ENCODE measurements at regions not wholly inside any gene's neighbourhood (a gene's known extent, or its start where the extent isn't known, plus 50 kb on each side); places are given as distances from the start of the nearest gene placed in this dataset.
"Not testable (repeated sequence)": the region's sequence is repeated elsewhere in the genome, so short reads cannot be mapped to it uniquely, and the experiment has no call there.

- no peak for DNase-seq (ENCODE audit: low spot score)
Observed at GRCh38 chr3:181609030-181609767, 102.5 kb upstream of the SOX2 start.

GRCh38 chr3:181604267-181604666 lies 107.5 kb upstream of the SOX2 start:
- no peak for DNase-seq (ENCODE audit: low spot score)

DNA sequence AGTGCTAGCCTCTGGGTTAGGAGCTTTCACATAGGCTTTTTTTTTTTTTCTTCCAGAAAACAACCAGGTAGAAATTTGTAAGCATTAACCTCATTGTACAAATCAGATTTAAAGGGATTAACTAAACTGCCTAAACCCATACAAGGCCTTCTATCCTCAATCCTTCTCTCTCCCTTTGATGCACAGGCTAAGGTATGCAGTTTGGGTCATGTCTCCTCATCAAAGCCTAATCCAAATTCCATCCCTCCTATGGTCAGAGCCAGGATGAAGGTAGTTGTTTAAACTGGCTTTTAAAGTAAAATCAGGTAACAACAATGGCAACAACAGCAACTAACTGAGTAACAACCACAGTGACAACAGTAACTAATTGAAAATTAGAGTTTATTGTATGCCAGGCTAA lies 115.6 kb upstream of the SOX2 start:
- no peak for DNase-seq (ENCODE audit: low spot score)

DNA sequence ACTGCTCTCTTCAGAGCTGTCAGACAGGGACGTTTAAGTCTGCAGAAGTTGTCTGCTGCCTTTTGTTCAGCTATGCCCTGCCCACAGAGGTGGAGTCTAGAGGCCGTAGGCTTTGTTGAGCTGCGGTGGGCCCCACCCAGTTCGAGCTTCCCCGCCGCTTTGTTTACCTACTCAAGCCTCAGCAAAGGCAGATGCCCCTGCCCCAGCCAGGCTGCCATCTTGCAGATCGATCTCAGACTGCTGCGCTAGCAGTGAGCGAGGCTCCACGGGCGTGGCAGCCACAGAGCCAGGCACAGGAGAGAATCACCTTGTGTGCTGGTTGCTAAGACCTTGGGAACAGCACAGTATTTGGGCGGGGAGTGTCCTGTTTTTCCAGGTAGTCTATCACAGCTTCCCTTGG lies 120.8 kb upstream of the SOX2 start:
- not testable (repeated sequence) for DNase-seq (ENCODE audit: low spot score)

DNA sequence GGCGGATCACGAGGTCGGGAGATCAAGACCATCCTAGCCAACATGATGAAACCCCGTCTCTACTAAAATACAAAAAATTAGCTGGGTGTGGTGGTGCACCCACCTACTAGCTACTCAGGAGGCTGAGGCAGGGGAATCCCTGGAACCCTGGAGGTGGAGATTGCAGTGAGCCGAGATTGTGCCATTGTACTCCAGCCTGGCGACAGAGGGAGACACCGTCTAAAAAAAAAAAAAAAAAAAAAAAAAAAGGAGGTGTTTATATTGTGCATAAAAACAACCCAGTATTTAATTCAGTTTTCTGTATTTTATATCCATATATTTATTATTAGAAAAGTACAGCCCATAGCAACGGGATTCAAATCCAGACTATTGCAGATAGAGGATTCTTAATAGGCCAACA lies 129.1 kb upstream of the SOX2 start:
- no peak for DNase-seq (ENCODE audit: low spot score)

GRCh38 chr3:181581656-181582055 lies 130.1 kb upstream of the SOX2 start:
- DNase-seq (ENCODE audit: low spot score) = no peak

GRCh38 chr3:181578743-181579142 lies 133.0 kb upstream of the SOX2 start:
- DNase-seq (ENCODE audit: low spot score) = no peak

DNA sequence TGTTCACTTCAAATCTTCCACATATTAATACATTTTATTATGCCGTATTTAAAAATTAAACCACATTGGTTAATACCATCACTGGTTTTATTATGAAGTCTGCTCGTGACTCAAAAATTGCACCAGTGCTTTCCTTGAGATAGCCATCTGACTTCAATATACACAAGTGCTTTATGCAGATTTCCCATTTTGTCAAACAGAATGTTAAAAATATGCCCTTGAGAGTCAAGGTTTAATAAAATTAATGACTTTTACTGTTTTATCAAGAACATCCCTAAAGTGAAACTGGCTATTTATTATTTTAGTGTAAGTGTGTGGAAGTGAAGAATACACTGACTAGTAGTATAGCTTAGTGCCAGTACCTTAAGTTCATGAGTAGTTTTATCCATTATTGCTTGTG lies 139.3 kb upstream of the SOX2 start:
- DNase-seq (ENCODE audit: low spot score) = no peak

DNA sequence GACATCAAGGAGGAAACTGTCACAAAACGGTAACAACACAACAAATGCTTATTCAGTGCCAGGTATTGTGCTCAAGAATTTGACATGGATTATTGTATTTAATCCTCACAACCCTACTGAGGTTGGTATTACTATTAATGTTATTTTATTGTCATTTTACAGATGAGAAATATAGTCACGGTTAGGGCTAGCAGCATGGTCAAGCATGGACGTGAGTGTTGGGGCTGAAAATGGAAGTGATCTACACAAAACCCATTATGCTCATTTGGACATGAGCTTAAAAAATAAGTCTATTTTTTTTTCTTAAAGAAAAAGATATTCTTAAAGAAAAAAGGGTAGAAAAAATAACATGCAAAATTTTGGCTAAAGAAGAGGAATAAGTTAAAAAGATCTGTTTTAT lies 141.3 kb upstream of the SOX2 start:
- DNase-seq (ENCODE audit: low spot score) = no peak

DNA sequence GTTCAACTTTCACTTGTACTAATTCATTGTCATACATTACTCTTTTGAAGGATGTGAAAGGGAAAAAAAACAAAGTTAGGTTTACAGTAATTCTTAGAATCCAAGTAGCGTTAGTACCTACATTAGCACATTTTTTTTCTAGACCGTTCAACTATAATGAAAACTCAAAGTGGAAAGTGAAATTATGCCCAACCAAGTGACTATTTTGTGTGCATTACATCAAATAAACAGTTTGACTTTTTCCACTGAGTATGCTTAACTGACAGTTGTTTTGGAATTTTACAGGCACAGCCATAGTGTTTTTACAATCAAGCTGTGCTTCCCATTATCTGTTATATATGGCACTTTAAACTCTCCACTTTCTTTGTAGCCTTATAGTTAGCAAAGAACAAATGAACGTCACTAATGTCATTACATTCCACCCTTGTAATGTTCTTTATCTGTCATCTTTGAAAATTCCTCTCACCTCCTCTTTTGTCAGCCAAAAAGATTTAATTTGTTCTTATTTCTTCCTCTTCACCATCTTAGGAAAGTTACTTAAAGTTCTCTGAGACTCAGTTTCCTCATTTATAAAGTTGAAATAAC lies 142.3 kb upstream of the SOX2 start:
- no peak for DNase-seq (ENCODE audit: low spot score)

DNA sequence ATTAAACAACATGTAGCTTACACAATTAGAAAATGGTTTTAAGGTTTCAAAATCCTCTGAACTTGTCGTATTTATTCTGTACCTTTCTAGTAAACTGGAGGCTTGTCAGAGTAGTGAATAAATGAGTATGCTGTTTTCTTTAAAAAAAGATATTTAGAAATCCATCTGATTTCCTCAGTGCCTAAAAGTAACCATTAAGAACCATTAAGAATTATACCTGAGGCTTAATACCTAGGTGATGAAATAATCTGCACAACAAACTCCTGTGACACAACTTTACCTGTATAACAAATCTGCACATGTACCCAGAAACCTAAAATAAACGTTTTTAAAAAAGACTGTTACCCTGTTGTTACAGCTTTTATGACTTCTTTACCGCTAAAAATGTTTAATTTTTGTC lies 143.0 kb upstream of the SOX2 start:
- DNase-seq (ENCODE audit: low spot score) = no peak

GRCh38 chr3:181568248-181568647 lies 143.5 kb upstream of the SOX2 start:
- no peak for DNase-seq (ENCODE audit: low spot score)

- DNase-seq (ENCODE audit: low spot score) = no peak
Observed at GRCh38 chr3:181567311-181568075, 144.2 kb upstream of the SOX2 start.

- no peak for DNase-seq (ENCODE audit: low spot score)
Observed at GRCh38 chr3:181565416-181565815, 146.3 kb upstream of the SOX2 start.

DNA sequence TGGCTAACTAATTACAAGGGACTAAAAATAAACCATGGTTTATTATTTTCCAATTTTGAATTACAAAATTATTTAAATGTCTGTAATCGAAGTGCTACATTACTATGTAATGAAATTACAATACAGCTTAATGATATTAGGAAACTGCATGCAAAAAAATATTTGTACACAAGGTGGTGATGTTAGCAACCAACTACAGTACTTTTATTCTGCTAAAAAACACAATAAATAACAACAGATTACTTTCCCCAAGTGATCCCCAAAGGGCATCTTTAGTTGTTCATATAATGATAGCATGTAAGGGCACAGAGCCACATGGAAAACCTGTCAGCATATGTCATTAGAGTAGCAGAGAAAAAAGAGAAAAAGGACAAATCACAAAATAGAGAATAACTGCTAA lies 147.5 kb upstream of the SOX2 start:
- no peak for DNase-seq (ENCODE audit: low spot score)

DNA sequence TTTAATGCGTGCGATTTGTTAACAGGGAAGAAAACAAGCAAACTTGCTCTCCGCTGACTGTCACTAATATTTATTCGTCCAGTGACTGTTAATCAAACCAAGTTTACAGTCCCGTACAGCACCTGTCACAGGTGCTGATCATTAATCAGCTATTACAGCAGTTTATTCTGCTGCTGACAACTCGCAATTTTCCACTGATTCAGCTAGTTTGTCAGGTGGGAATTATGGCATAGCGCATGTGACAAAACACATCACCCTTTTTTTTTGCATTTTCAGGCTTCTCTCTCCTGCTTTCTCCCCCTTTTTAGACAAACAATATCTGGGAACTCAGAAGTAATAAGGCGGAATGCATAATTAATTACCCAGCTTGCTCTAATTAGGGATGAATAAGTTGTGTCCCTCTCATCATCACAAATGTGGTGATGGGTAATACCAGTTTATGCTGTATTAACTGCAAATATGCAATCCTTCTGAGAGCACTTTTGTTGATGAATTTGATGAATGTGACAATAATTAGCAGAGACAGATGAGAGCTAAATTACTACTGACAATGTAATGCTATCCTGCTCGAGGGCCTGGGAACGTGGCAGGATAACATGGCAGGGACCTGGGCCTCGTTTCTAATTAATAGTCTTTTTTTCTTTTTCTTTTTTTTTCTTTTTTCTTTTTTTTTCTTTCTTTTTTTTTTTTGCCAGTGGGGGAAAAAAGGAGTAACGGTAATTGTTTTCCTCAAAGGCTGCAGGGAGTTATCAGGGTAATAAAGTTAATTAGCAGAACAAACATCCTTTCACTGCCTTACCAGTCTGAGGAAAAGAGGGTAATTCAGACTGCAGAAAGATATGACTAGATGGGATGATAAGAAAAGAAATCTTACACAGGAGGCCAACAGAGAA lies 150.3 kb upstream of the SOX2 start:
- DNase-seq (ENCODE audit: low spot score) = no peak

DNA sequence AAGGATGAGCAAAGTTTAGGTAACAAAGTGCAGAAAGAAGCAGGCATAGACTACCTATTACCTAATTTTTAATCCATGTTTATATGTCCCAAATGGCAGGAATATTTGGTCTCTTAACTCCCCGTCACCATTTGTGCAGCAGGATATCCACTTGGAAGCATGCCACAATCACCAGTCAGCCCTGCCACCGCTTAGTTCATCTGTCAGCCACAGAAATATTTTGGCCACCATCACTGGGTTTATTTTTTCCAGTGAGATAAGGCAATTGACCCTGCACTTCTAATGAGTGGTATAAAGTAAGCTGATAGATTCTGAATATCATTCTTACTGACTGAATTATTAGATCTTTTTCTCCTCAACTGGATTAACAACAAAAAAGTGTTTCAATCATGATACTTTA lies 152.9 kb upstream of the SOX2 start:
- no peak for DNase-seq (ENCODE audit: low spot score)

- DNase-seq (ENCODE audit: low spot score) = peak; percentile 88
Observed at GRCh38 chr3:181555681-181556080, 156.0 kb upstream of the SOX2 start.

DNA sequence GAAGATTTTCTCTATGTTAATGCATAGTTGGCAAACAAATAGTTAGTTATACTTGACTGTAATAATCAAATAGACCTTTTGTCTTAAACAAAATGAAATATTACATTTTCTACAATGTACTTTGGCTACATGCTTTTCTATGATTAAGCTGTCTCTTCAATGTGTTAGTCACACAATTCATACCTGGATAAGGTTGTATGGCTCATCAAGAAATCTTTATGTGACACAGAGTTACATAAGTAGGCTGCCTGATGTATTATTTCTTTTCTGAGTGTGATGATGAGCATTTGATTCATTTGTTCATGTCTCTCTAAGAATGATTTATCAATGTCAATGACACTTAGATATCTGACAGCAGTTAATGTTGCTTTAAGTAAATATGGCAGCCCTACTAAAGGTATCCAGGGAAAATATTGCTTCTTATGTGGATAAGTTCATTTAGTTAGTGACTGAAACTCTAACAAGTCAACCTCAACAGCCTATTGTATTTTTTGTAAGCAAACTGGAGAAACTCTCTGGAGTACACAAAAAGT lies 157.4 kb upstream of the SOX2 start:
- no peak for DNase-seq (ENCODE audit: low spot score)

- DNase-seq (ENCODE audit: low spot score) = no peak
Observed at GRCh38 chr3:181549266-181549665, 162.5 kb upstream of the SOX2 start.

- DNase-seq (ENCODE audit: low spot score) = no peak
Observed at GRCh38 chr3:181541414-181541813, 170.3 kb upstream of the SOX2 start.

- DNase-seq (ENCODE audit: low spot score) = no peak
Observed at GRCh38 chr3:181534781-181535221, 176.9 kb upstream of the SOX2 start.
